ENCODE measurements at regions not wholly inside any gene's neighbourhood (a gene's known extent, or its start where the extent isn't known, plus 50 kb on each side); places are given as distances from the start of the nearest gene placed in this dataset.

- intact Hi-C loops (cut with DNase I, micrococcal nuclease): no loop called here
- H3K9me3 Mint-ChIP-seq: no peaks in the 10 kb centered on the region
- POLR2A ChIA-PET: no interaction called here
These were observed 502.1 kb downstream of the SUCLG1 start for GRCh38 chr2:83956991-83957390.

GRCh38 chr2:83953697-83954096, 505.4 kb downstream of the SUCLG1 start:
- no peak for TF ChIP-seq CTCF (IDR thresholded peaks at IDR 0.05)
- DNase-seq (no peak), ATAC-seq (ENCODE audit: poor library complexity) (no peak)
- H3K4me3 Mint-ChIP-seq: no peak overlapping the region
- ChIA-PET CTCF (interaction anchor here (1.0 kb wide), 1 partner anchor 18 kb away, joined by 4 read pairs; no protein-coding TSS in a partner anchor), POLR2A (no interaction called here)
- no peaks in the 10 kb centered on the region for H3K4me1 ChIP-seq (ENCODE audit: insufficient read depth, low read length)
- no peaks in the 10 kb centered on the region for H3K36me3 ChIP-seq (ENCODE audit: insufficient read depth, low read length)
- no peak overlapping the region for H3K27ac ChIP-seq (ENCODE audit: low read depth in 1 of 2, low read length in 2 of 2)
- H3K27me3 Mint-ChIP-seq: no peaks in the 10 kb centered on the region
- H3K27ac Mint-ChIP-seq: no peak overlapping the region
- H3K4me3 ChIP-seq (ENCODE audit: low read length): no peak overlapping the region
- intact Hi-C loops (cut with DNase I, micrococcal nuclease): no loop called here
- no peaks in the 10 kb centered on the region for H3K9me3 Mint-ChIP-seq
- no peaks in the 10 kb centered on the region for H3K36me3 Mint-ChIP-seq (ENCODE audit: low read depth)
- no peaks in the 10 kb centered on the region for H3K27me3 ChIP-seq (ENCODE audit: control insufficient read depth in 1 of 2, insufficient read depth in 2 of 2, low read length in 2 of 2)
- H3K4me1 Mint-ChIP-seq (ENCODE audit: low read depth): no peaks in the 10 kb centered on the region
- H3K9me3 ChIP-seq (ENCODE audit: control insufficient read depth in 1 of 2, insufficient read depth in 1 of 2, low read length in 2 of 2): no peaks in the 10 kb centered on the region

More at GRCh38 chr2:83956991-83957390, 502.1 kb downstream of the SUCLG1 start:
- no peaks in the 10 kb centered on the region for H3K27me3 ChIP-seq (ENCODE audit: control insufficient read depth in 1 of 2, insufficient read depth in 2 of 2, low read length in 2 of 2)
- Mint-ChIP-seq H3K36me3 (ENCODE audit: low read depth) (no peaks in the 10 kb centered on the region), H3K4me3 (no peak overlapping the region), H3K27ac (no peak overlapping the region), H3K4me1 (ENCODE audit: low read depth) (no peaks in the 10 kb centered on the region), H3K27me3 (no peaks in the 10 kb centered on the region)
- H3K36me3 ChIP-seq (ENCODE audit: insufficient read depth, low read length): no peaks in the 10 kb centered on the region
- no peaks in the 10 kb centered on the region for H3K9me3 ChIP-seq (ENCODE audit: control insufficient read depth in 1 of 2, insufficient read depth in 1 of 2, low read length in 2 of 2)
- DNase-seq (no peak), ATAC-seq (ENCODE audit: poor library complexity) (no peak)
- no peak for TF ChIP-seq CTCF (IDR thresholded peaks at IDR 0.05)
- no peak overlapping the region for H3K27ac ChIP-seq (ENCODE audit: low read depth in 1 of 2, low read length in 2 of 2)
- H3K4me1 ChIP-seq (ENCODE audit: insufficient read depth, low read length): no peaks in the 10 kb centered on the region
- no peak overlapping the region for H3K4me3 ChIP-seq (ENCODE audit: low read length)
- CTCF ChIA-PET: no interaction called here

- ChIA-PET CTCF (no interaction called here), POLR2A (no interaction called here)
- H3K27ac Mint-ChIP-seq: no peak overlapping the region
- H3K36me3 Mint-ChIP-seq (ENCODE audit: low read depth): no peaks in the 10 kb centered on the region
- Histone ChIP-seq H3K27me3 (ENCODE audit: control insufficient read depth in 1 of 2, insufficient read depth in 2 of 2, low read length in 2 of 2) (no peaks in the 10 kb centered on the region), H3K9me3 (ENCODE audit: control insufficient read depth in 1 of 2, insufficient read depth in 1 of 2, low read length in 2 of 2) (no peaks in the 10 kb centered on the region), H3K27ac (ENCODE audit: low read depth in 1 of 2, low read length in 2 of 2) (no peak overlapping the region), H3K4me3 (ENCODE audit: low read length) (no peak overlapping the region), H3K4me1 (ENCODE audit: insufficient read depth, low read length) (no peaks in the 10 kb centered on the region), H3K36me3 (ENCODE audit: insufficient read depth, low read length) (no peaks in the 10 kb centered on the region)
- no peaks in the 10 kb centered on the region for H3K9me3 Mint-ChIP-seq
- ATAC-seq (ENCODE audit: poor library complexity): no peak
- no peak overlapping the region for H3K4me3 Mint-ChIP-seq
- H3K4me1 Mint-ChIP-seq (ENCODE audit: low read depth): no peaks in the 10 kb centered on the region
- TF ChIP-seq CTCF (IDR thresholded peaks at IDR 0.05): no peak
- no peak for DNase-seq
- H3K27me3 Mint-ChIP-seq: peaks cover 6% of the 10 kb centered on the region
- intact Hi-C loops (cut with DNase I, micrococcal nuclease): no loop called here
These were observed 507.6 kb downstream of the SUCLG1 start for GRCh38 chr2:83951378-83951947.
